HG03159 (cell line): ENCODE measurements at regions not wholly inside any gene's neighbourhood (a gene's known extent, or its start where the extent isn't known, plus 50 kb on each side); places are given as distances from the start of the nearest gene placed in this dataset.

Source experiments
- ATAC-seq: cut with Tn5 transposase; IDR thresholded peaks from one replicate; pipeline ENCODE4 v1.9.1; 2021; ENCODE audit warnings: mild to moderate bottlenecking, moderate library complexity; ENCODE audit not compliant: unreplicated experiment

DNA sequence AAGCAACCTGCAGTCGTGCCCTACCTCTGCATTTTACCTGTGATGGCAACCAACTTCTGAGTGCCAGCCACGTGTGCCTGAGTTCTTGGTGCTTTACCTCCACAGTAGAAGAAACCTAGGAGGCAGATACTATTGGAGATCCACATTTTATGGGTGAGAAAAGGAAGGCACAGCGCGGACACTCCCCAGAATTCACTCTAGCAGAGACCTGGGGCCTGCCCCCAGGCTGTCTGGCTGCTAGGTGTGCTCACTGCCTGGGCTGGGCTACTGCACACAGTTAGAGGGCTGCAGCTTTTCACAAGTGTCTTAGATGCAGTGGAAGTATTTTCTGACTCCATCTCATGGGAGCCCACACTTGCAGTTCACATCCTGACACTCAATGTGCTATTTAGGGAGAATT is 598.8 kb upstream of the ADAMTS16 start:
- ATAC-seq, result no peak

DNA sequence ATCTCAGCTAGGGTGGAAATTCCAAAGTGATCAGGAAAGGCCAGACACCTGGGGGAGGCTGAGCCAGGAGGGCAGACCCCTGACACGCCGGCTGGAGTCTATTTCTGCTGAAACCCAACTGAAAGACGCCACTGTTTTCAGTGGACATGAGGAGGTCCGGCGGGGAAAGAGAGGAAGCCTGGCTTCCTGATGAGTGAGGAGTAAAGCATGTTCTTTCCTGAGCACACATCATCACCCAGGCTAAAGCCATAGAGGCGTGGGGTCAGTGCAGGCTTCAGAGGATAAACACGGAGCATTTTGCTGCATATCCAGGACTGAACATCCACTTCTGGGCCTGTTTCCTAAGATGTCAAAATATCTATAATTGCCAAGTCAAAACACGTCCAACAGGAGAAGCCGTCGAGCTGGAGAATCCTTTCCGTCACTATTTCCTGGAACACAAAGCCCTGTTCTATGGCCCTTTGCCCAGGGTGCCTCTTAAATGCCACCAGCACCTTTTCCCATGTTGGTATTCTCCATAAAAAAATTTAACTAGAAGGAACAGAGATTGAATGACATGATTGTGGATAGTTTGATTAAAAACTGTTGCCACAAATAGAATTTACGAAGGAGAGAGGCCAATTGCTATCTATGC is 597.9 kb upstream of the ADAMTS16 start:
- ATAC-seq, result no peak

DNA sequence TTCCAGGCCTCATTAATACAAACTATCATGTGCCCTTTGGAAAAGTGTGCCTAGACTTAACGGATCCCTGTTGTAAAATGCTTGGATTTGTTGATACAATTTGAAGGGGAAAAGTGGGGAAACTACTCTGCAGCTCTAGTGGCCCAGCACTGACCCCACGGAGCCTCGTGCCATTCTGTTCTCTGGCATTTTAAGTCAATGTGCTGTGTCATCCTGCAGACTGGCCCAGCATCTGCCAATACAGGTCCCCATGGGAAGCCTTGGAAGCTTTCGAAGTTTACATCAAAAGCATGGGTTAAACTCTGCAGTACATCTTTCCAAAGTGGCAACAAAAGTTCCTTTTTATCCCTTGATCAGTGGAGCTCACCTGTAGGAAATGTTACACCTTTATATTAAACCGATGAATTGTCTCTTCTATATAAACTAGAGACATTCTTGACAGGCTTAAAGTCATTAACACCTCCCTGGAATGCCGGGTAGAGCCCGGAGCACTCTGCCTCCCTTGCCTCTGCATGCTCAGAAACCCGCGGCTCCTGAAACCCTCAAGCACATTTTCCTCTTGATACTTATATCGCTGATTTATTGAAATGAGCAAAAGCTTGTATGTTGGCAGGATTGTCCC is 596.0 kb upstream of the ADAMTS16 start:
- no peak for ATAC-seq

DNA sequence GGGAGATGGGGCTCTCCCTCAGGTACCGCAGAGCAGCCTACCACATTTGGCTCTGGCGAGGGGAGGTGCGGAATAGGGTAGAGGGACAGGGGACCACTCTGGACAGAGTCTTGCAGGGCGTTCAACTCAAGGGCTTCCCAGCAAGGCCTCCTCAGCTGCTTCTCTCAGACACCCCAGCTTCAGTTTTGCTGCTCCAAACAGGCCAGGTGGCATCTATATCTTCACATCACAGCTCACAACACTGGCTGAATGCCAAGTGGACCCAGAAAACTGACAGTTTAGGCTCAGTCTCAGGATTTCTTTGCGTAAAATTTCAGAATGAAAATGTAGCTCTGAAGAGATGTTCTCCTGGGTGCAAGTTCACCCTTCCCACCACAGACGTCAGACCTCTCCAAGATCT is 592.6 kb upstream of the ADAMTS16 start:
- no peak for ATAC-seq

DNA sequence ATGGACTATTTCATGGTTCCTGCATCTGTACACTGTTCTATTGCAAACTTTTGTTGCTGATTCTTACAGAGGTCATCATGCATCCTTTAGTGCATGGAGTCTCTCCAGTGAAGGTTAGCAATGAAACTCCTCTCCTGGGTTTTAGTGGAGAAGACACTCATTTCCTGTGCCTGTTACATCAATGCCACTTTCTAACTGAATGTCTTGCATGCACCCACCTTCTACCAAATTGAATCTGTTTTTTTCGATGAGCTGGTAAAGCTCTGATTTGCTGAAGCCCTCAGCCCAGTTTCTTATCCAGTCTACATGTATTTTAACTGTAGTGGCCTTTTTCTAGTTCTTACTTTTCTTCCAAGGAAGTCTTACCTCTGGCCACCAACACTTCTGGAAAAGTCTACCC is 591.8 kb upstream of the ADAMTS16 start:
- no peak for ATAC-seq

DNA sequence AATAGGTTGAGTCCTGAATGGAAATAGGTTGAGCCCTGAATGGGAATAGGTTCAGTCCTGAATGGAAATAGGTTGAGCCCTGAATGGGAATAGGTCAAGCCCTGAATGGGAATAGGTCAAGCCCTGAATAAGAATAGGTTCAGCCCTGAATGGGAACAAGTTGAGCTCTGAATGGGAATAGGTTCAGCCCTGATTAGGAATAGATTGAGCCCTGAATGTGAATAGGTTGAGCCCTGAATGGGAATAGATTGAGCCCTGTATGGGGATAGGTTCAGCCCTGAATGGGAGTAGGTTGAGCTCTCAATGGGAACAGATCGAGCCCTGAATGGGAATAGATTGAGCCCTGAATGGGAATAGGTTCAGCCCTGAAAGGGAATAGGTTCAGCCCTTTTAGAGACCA is 590.8 kb upstream of the ADAMTS16 start:
- ATAC-seq, result no peak

DNA sequence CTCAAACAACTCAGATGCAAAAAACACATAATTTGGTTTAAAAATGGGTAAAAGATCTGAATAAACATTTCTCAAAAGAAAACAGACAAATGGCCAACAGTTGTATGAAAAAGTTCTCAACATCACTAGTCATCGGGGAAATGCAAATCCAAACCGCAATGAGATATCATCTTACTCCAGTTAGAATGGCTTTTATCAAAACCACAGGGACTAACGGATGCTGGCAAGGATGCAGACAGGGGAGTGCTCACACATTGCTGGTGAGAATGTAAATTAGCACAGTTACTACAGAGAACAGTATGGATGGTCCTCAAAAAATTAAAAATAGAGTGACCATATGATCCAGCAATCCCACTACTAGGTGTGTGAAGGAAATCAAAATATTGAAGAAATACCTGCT is 589.1 kb upstream of the ADAMTS16 start:
- ATAC-seq, result no peak

DNA sequence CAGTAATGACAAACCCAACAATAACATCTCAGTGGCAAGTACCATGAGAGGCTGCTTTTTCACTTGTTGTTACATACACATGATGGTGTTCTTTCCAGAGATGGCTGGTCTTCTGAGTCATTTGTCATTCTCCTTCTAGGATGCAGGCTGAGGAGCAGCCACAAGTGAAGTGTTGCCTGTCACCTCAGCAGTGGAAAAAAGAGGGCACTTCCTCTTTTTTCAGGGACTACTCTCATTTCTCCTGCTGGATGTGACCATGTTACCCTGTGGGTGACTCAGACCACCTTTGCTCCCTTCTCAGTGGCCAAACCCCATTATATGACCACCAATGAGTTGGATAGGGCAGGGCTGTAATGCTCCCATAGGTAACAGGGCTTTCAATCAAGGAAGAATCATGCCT is 587.0 kb upstream of the ADAMTS16 start:
- ATAC-seq, result no peak

DNA sequence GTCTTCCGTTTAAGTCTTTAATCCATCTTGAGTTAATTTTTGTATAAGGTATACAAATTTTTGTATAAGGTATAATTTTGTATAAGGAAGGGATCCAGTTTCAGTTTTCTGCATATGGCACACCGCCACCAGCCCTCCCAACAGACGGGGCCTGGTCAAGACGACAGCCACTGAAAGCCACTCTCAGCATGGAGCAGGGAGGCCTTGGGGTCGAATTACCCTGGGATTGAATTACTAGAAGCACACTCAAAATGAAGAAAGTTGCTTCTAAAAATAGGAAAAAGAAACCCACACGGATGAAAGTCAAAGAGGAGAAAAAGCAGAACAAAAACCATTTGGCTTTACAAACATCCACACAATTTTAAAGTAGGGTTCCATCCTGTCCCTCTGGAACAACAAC is 586.2 kb upstream of the ADAMTS16 start:
- ATAC-seq, result no peak

DNA sequence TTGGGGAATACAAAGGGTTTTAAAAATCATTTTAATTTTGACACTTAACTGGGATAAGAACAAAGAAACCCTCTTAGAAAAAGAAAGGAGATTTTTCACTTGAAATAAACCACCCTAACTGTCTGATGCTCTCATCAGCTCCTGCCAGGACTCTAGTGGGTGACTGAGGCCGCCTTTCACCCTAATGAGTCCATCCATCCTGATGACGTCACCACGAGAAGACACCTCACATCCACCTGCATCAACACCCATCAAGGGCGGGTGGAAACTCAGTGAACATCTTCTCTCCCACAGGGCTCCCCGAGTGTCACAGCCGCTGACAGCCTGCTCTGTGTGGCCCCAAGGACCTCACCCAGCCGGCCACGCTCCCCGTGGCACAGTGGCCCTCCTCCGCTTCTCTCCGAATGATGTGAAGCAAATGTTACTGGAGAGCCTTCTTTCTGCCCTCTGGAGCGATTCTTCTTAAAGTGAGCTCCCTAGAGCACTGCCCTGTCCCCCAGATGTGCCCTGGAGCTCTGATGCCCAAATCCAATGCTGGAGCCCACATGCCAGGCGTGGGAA is 584.3 kb upstream of the ADAMTS16 start:
- ATAC-seq, result no peak

DNA sequence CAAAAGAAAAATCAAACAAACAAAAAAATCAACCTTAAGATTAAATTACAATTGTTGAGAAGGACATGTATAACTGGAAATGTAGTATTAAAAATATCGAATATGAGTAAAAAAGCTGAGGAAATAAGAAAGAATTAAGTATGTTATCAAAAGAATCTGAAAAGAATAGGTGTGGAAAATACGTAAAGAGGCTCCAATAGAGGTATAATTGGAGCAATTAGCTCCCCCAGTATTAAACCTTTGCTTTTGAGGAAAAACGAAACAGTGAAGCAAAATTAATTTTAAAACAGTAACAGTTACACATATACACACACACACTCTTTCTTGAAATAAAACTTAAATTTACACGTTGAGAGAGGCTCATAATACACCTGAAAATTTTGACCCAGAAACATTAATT is 578.7 kb upstream of the ADAMTS16 start:
- no peak for ATAC-seq

DNA sequence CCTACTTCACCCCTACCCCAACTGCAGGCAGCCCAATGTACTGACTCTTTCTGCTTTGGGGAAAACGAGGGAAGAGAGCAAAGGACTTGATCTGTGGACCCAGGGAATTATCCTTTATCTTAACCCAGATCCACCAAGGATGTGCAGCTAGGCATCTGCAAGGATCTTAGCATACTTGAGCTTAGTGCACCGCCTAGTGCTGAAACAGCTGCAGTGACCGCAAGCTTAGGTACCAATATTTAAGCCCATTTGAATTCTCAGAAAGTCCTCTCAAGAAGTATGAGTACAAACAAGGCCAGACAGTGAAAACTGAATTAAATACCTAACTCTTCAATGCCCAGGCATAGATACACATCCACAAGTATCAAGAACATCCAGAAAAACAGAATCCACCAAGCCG is 576.7 kb upstream of the ADAMTS16 start:
- ATAC-seq, result no peak

DNA sequence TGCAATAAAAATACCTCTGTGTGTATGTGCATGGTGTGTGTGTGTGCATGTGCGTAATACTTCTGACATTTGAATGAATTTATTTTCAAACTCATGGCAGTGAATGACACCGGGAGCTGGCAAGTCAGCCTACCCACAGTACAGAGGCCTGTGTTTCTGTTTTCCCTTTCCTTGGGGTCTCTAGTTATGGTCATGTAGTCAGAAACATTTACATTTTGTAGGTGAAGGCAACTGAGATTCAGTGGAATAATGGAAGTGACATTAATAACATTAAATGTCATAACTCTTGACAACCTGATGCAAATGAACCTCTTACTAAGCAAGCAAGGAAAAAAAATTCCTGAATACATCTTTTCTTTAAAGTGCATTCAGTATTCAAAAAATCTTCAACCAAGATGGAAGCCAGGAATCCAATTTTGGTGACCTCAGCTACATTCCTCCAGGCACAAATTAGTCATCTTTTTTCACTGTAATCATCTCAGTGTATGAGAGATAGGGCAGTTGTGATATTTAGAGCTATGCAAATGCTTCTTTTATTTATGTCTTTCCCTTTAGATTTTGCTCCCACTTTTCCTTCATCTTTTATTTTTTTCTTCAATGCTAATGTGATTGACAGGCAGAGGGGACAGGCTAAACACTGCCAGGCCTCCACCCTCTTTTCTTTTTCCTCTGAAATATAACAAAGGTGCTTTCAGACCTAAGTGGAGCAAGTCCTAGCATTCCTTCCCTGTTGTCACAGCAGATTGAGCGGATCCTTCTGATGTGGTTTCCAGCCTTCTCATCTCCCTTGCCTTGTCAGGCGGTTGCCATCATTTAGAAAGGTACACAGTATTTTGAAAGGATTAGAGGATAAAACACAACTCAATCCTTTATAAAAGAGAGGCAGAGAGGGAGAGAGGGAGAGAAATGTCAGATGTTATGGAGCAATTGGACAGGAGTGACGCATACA is 569.8 kb upstream of the ADAMTS16 start:
- no peak for ATAC-seq

DNA sequence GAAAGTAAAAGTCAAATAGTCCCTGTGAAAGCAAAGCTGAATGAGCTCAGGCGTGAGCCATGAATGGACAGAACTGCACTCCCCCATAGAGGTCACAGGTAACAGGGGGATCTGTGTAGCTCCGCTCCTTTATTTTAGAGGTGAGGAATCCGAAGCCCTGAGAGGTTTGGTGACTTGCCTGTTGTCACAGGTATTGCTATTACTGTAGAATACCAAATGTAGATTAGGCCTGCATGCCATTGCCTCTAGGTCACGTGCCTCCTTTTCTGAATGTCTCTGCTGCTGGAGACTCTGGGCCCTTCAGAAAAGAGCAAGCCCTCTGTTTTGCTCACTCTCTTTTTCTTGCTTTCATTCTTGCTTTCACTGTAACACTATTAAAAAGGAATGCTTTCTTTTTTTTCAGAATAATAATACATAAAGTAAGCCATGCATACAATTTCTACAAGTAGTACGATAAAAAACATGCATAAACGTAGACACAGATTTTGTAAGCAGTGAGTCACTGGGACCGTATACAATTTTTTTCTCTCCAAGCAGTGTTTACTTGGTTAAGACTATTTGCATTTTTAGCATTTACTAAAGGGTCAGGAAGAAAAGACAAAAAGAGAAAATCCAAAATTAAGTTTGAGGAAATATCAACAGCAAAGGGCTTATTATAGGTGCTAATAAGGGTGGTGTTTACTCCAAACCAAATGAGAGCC is 568.7 kb upstream of the ADAMTS16 start:
- ATAC-seq, result no peak

DNA sequence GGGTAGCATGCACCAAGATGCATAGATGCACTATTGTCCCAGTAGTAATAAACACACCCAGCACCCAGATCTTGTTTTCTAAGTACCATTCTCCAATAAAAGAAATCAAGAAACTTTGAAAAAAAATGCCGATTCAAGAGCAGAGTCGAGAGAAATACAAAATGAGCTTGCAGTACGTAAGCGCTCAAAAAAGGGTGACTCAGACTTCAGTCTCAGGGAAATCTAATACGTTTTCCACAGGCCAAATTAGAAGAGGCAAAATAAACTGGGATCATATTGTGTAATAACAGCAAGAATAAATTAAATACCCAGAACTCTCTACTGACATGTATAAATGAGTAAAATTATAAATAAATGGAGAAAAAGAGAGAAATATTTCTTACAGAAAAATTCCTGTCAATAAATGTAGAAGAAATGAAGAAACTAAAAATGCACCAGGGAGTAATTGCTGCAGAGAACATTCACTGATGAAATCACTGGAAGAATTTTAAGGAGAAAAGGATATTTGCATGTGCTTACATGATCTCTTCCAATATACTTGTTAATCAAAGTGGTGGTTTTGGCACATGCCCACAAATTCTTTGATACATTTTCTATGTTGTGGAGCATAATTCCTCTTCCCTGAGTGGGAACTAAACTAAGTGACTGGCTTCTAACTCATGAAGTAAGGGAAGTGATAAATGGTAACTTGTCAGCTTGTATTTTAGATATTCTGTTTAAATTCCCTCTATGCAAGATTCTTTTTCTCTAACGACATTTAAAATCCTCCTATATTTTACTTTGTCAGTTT is 567.6 kb upstream of the ADAMTS16 start:
- no peak for ATAC-seq

DNA sequence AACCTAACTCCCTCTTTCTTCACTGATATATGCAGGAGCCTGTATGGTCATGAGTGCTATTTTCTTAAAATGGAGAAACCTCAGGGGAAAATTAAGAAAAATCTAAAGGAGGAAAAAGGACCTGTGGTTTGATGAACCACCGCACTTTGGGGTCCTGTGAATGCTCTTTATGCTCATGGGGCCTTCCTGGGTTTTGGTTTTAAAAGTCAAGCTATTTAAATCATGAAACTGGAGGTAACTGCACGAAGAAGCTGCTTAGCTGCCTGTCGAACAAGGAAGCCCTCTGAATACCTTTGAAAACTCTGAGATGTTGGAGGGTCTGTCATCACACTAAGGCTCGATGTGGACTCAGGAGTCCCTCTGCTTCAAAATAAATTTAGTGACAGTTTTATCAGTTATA is 564.5 kb upstream of the ADAMTS16 start:
- ATAC-seq, result no peak

DNA sequence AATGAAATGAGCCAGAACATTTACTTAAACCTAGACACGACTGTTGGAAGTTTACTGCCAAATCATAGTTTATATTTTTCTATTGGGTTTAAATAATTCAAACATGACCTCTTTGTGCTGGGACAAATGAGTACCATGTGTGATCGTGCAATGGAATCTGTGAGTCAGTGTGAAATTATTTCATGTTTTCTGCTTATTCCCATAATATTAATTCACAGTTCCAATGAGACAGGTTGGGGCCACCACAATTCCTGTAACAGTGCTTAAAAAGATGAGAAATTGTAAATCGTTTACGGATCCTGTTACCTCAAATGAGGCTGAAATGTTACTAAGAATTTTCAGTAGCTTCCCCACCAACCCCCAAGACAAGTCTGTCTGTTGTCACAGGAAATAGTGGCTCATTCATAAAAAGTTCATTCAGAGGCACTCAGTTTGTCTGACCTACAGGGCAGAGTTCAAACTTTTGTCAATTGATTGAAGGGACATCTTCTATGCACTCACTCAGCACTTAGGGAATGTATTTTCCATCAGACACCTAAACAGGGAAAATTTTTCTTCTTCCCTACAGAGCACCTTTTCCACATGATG is 563.9 kb upstream of the ADAMTS16 start:
- no peak for ATAC-seq

DNA sequence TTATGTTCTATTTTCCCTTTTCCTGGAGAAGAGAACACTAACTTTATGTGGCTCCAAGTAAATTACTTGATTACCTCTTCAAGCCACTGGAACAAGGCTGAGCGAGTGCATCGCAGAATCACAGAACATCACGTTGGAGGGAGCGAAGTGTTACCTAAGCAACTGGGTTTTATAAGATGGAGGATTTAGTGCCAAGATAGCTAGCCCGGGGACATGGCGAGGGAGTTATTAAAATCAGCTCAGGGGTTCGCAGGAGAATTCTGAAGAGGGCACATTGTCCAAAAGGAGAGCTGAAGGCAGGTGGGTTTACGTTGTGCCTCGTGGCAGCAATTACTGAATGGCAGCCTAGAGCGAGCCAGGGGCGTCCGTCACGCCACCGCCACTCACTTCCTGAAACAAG is 563.2 kb upstream of the ADAMTS16 start:
- ATAC-seq, result no peak

DNA sequence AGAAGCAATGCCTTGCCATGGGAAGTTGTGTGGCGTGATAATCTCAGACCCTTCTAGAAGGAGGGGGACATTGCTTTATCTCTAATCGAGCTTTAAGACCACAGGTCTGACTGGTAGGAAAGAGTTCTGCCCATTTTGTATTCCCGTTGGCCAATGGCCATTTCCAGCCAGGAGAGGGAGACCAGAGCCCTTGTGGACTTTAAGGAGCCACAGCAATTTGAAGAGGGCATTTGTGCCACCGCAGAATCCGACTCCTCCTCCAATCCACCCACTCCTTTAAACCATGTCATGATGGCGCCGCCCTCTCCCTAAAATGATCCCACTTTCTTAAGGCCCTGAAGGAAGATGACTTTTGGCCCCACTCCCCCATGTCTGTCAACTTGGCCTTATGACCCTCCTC is 560.5 kb upstream of the ADAMTS16 start:
- ATAC-seq, result no peak

DNA sequence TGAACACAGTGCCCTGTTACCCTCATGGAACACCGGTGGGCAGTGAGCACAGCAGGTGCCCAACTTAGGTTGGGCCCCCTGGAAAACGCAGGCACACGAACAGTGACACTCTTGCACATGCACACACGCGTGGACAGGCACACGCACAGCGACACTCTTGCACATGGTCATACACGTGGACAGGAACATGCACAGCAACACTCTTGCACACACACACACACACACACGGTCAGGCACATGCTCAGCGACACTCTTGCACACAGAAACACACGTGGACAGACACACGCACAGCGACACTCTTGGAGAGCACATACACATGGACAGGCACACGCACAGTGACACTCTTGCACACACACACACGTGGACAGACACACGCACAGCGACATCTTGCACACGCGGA is 559.4 kb upstream of the ADAMTS16 start:
- ATAC-seq, result no peak
